H1 (cell line): ENCODE measurements at regions not wholly inside any gene's neighbourhood (a gene's known extent, or its start where the extent isn't known, plus 50 kb on each side); places are given as distances from the start of the nearest gene placed in this dataset.

Experiments used
- CTCF ChIA-PET: fragments of 300-600 bp; sonication (Branson Sonifier 250); formaldehyde crosslinking; loops from one replicate; lab custom pipeline; 2021; ENCODE audit not compliant: partially characterized antibody; lab: Charles Lee
- POLR2A ChIA-PET: fragments of 300-600 bp; sonication (Branson Sonifier 250); formaldehyde crosslinking; loops from one replicate; lab custom pipeline; 2021; ENCODE audit warnings: inconsistent platforms; ENCODE audit not compliant: partially characterized antibody; lab: Charles Lee
- DNase-seq, 2 experiments: peaks; one replicate each; pipeline versions ENCODE4 v3.0.0 to v3.0.0-alpha.2; 2010 to 2022; ENCODE audit warnings: low spot score in 2 of 2, low read depth in 1 of 2, mixed read lengths in 1 of 2
- FAIRE-seq: peaks from 2 replicates; lab custom pipeline; 2011; peaks lifted over from hg19 to GRCh38; lab: Jason Lieb, UNC
- H2AFZ ChIP-seq: 2 replicates; pipeline ENCODE4 v1.8.1; 2012; ENCODE audit warnings: low read length, inconsistent platforms
- H2AK5ac ChIP-seq: 2 replicates; pipeline ENCODE4 v1.6.1; 2013; ENCODE audit warnings: low read depth, low read length
- H2BK120ac ChIP-seq: replicated peaks from 2 replicates; pipeline ENCODE3; 2013; ENCODE audit warnings: low read depth, low read length, inconsistent platforms
- H2BK12ac ChIP-seq: 2 replicates; pipeline ENCODE4 v1.6.1; 2013; ENCODE audit warnings: low read depth, low read length
- H2BK15ac ChIP-seq: 2 replicates; pipeline ENCODE4 v1.6.1; 2013; ENCODE audit warnings: low read length
- H2BK20ac ChIP-seq: 2 replicates; pipeline ENCODE4 v1.6.1; 2013; ENCODE audit warnings: low read length
- H2BK5ac ChIP-seq: 2 replicates; pipeline ENCODE4 v1.6.1; 2013; ENCODE audit warnings: low read depth, low read length
- H3K14ac ChIP-seq: 2 replicates; pipeline ENCODE4 v1.6.1; 2013; ENCODE audit warnings: inconsistent platforms; ENCODE audit not compliant: insufficient read length
- H3K18ac ChIP-seq: 2 replicates; pipeline ENCODE4 v1.6.1; 2013; ENCODE audit warnings: low read length; ENCODE audit errors: extremely low read depth
- H3K23ac ChIP-seq: 2 replicates; pipeline ENCODE4 v1.6.1; 2013; ENCODE audit warnings: inconsistent platforms; ENCODE audit not compliant: insufficient read length
- H3K23me2 ChIP-seq: 2 replicates; pipeline ENCODE4 v1.6.1; 2013; ENCODE audit warnings: low read depth, low read length
- H3K27ac ChIP-seq: 2 replicates; pipeline ENCODE4 v1.6.1; 2011; ENCODE audit warnings: low read depth, low read length, inconsistent platforms
- H3K27me3 ChIP-seq, 4 experiments: replicated peaks in 1 of 4; 1 replicate in 1 of 4; 2 replicates in 3 of 4; pipeline versions ENCODE4 v1.6.1 to v1.8.1; 2011 to 2013; ENCODE audit warnings: low read length in 3 of 4, mild to moderate bottlenecking in 3 of 4, inconsistent platforms in 2 of 4, mixed read lengths in 2 of 4, moderate library complexity in 1 of 4; ENCODE audit not compliant: control insufficient read depth in 3 of 4, insufficient read depth in 3 of 4; ENCODE audit errors: extremely low read depth in 1 of 4
- H3K36me3 ChIP-seq, 4 experiments: 2 replicates each; pipeline versions ENCODE4 v1.6.1 to v1.8.1; 2011 to 2013; ENCODE audit warnings: mild to moderate bottlenecking in 4 of 4, low read length in 3 of 4, moderate library complexity in 2 of 4, control low read depth in 1 of 4, inconsistent platforms in 1 of 4; ENCODE audit not compliant: insufficient read depth in 4 of 4, control insufficient read depth in 2 of 4
- H3K4ac ChIP-seq: replicated peaks from 2 replicates; pipeline ENCODE3; 2013; ENCODE audit warnings: low read length, low read depth, mixed read lengths, inconsistent platforms; ENCODE audit not compliant: insufficient read length
- H3K4me1 ChIP-seq, 4 experiments: replicated peaks in 1 of 4; 1 replicate in 1 of 4; 2 replicates in 3 of 4; pipeline versions ENCODE4 v1.6.1 to v1.8.1; 2011 to 2013; ENCODE audit warnings: low read length in 3 of 4, inconsistent platforms in 2 of 4, mixed read lengths in 1 of 4; ENCODE audit not compliant: insufficient read depth in 4 of 4, control insufficient read depth in 3 of 4
- H3K4me2 ChIP-seq, 2 experiments: 2 replicates each; pipeline versions ENCODE4 v1.6.1 to v1.8.1; 2011 to 2013; ENCODE audit warnings: low read depth in 2 of 2, low read length in 2 of 2, control low read depth in 1 of 2, inconsistent platforms in 1 of 2, mild to moderate bottlenecking in 1 of 2; ENCODE audit not compliant: insufficient read depth in 1 of 2
- H3K4me3 ChIP-seq, 4 experiments: fragments of 200-600, 300-600 bp in 1 of 4; sonication (generic), shearing (Covaris generic), sonication (Bioruptor Twin) in 1 of 4; 2 replicates each; pipeline versions ENCODE4 v1.5.1 to v1.8.1; 2011 to 2016; ENCODE audit warnings: low read length in 4 of 4, low read depth in 3 of 4, control low read depth in 2 of 4, inconsistent platforms in 2 of 4, mild to moderate bottlenecking in 2 of 4, mixed read lengths in 1 of 4, moderate library complexity in 1 of 4; ENCODE audit not compliant: insufficient read depth in 2 of 4; ENCODE audit errors: extremely low read depth in 1 of 4
- H3K56ac ChIP-seq: replicated peaks from 2 replicates; pipeline ENCODE3; 2013; ENCODE audit warnings: low read depth, mild to moderate bottlenecking, mixed read lengths, low read length, inconsistent platforms; ENCODE audit not compliant: insufficient read length
- H3K79me1 ChIP-seq: 2 replicates; pipeline ENCODE4 v1.6.1; 2013; ENCODE audit warnings: low read depth, low read length, control low read depth
- H3K79me2 ChIP-seq, 2 experiments: 2 replicates each; pipeline versions ENCODE4 v1.6.1 to v1.8.1; 2012 to 2013; ENCODE audit warnings: low read length in 2 of 2, mild to moderate bottlenecking in 2 of 2, inconsistent platforms in 1 of 2; ENCODE audit not compliant: insufficient read depth in 2 of 2, control insufficient read depth in 1 of 2
- H3K9ac ChIP-seq, 4 experiments: replicated peaks in 1 of 4; 1 replicate in 1 of 4; 2 replicates in 3 of 4; pipeline versions ENCODE4 v1.6.1 to v1.8.1; 2011 to 2013; ENCODE audit warnings: low read depth in 3 of 4, low read length in 3 of 4, control low read depth in 2 of 4, mild to moderate bottlenecking in 2 of 4, moderate library complexity in 2 of 4, inconsistent platforms in 1 of 4; ENCODE audit errors: extremely low read depth in 1 of 4
- H3K9me3 ChIP-seq, 2 experiments: 2 replicates each; pipeline versions ENCODE4 v1.6.1 to v1.8.1; 2012 to 2013; ENCODE audit warnings: mild to moderate bottlenecking in 2 of 2, moderate library complexity in 2 of 2, control low read depth in 1 of 2, inconsistent platforms in 1 of 2, low read depth in 1 of 2, low read length in 1 of 2, mixed read lengths in 1 of 2; ENCODE audit not compliant: insufficient read depth in 2 of 2
- H4K20me1 ChIP-seq, 2 experiments: replicated peaks in 1 of 2; 2 replicates each; pipeline versions ENCODE3 to v1.8.1; 2011 to 2013; ENCODE audit warnings: inconsistent platforms in 2 of 2, low read length in 2 of 2, mild to moderate bottlenecking in 1 of 2; ENCODE audit not compliant: insufficient read depth in 2 of 2, control insufficient read depth in 1 of 2
- H4K5ac ChIP-seq: 2 replicates; pipeline ENCODE4 v1.6.1; 2013; ENCODE audit warnings: low read length, low read depth, mixed read lengths, inconsistent platforms; ENCODE audit not compliant: insufficient read length
- H4K8ac ChIP-seq: 2 replicates; pipeline ENCODE4 v1.8.0; 2013; ENCODE audit warnings: mild to moderate bottlenecking, moderate library complexity, low read length, inconsistent platforms; ENCODE audit not compliant: insufficient read depth; ENCODE audit errors: extremely low read depth
- H4K91ac ChIP-seq: replicated peaks from 2 replicates; pipeline ENCODE3; 2013; ENCODE audit warnings: low read length, mixed read lengths, inconsistent platforms; ENCODE audit not compliant: insufficient read length
- BCL11A ChIP-seq, 2 experiments: IDR thresholded peaks; one replicate each; pipeline ENCODE4 v1.6.1; 2011; ENCODE audit warnings: low read depth in 2 of 2, low read length in 2 of 2, mild to moderate bottlenecking in 2 of 2
- BRCA1 ChIP-seq: IDR thresholded peaks from 2 replicates; pipeline ENCODE4 v1.6.1; 2012; ENCODE audit warnings: low read depth, low read length, improper control_type of control experiment
- WGBS, 2 experiments: shearing (Covaris generic) in 1 of 2; methylation state at CpG; one replicate each; pipeline versions ENCODE4 v1.1.6 to v1.1.7; 2013 to 2015; ENCODE audit warnings: low lambda C conversion rate in 2 of 2, mixed read lengths in 2 of 2, inconsistent platforms in 1 of 2, low coverage in 1 of 2, missing lambda C conversion rate in 1 of 2; ENCODE audit not compliant: insufficient replicate concordance in 2 of 2, insufficient coverage in 1 of 2, insufficient read length in 1 of 2; ENCODE audit errors: extremely low coverage in 1 of 2, missing lambda C conversion rate in 1 of 2; 5-methylcytosine and 5-hydroxymethylcytosine counted together

DNA sequence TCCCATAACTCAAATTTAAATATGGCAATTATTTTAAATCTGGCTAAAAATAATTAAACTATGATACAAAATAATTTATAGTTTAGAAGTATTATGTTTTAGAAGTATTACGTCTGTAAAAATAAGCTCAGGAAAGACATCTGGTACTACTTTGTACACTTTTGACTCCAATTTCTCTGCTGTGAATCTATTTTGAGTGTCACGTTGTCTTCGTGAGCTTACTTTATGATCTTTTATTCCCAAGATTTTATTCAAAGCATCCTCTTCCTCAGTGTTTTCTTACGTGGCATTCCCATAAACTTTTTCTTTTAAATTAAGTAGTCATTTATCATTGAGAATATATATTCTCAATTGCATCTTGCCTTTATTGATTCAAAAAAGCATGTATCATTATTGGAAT lies 223.3 kb upstream of the KCNJ16 start:
- Histone ChIP-seq H2AK5ac (no peak overlapping the region), H3K27me3 (no peaks in the 10 kb centered on the region), H4K91ac (no peak overlapping the region), H3K23ac (no peak overlapping the region), H4K5ac (no peak overlapping the region), H4K8ac (no peak overlapping the region), H3K79me1 (no peaks in the 10 kb centered on the region), H3K4ac (no peak overlapping the region), H3K23me2 (no peaks in the 10 kb centered on the region), H3K18ac (no peak overlapping the region), H2BK20ac (no peak overlapping the region), H3K56ac (no peak overlapping the region), H2BK5ac (no peak overlapping the region), H3K9me3 (no peaks in the 10 kb centered on the region), H2BK15ac (no peak overlapping the region), H4K20me1 (no peaks in the 10 kb centered on the region), H2AFZ (no peak overlapping the region), H3K79me2 (no peaks in the 10 kb centered on the region), H2BK120ac (no peak overlapping the region), H3K4me1 (0 out of 7 replicates have a peak, but pooled peaks cover 0 to 2% (median 0%) of the 10 kb centered on the region in 4 experiments), H3K4me2 (no peak overlapping the region), H3K14ac (no peak overlapping the region), H3K36me3 (no peaks in the 10 kb centered on the region), H3K4me3 (no peak overlapping the region), H2BK12ac (no peak overlapping the region), H3K9ac (no peak overlapping the region), H3K27ac (no peak overlapping the region)
- no peak for FAIRE-seq
- no peak for TF ChIP-seq BRCA1
- TF ChIP-seq BCL11A (IDR thresholded peaks at IDR 0.05; ENCODE audit: low read depth in 2 of 2, low read length in 2 of 2) = no peak
- no peak for DNase-seq
- ChIA-PET POLR2A (no interaction called here), CTCF (no interaction called here)
- 97% methylated on average over 4 of the region's 4 CpGs; no CpG with 5 or more reads in 1 of the 2 experiments for WGBS, 2 experiments
